BLaER1 (cell line): ENCODE measurements at regions not wholly inside any gene's neighbourhood (a gene's known extent, or its start where the extent isn't known, plus 50 kb on each side); places are given as distances from the start of the nearest gene placed in this dataset.
A peak's percentile ranks its signal among the peaks of the same experiment; 100 is the strongest.

Source experiments
- H3K27ac ChIP-seq: shearing (Covaris generic); formaldehyde crosslinking; 2 replicates; pipeline ENCODE4 v1.8.1; 2022
- H3K27me3 ChIP-seq: shearing (Covaris generic); formaldehyde crosslinking; 2 replicates; pipeline ENCODE4 v1.8.1; 2022
- H3K36me3 ChIP-seq: shearing (Covaris generic); formaldehyde crosslinking; 2 replicates; pipeline ENCODE4 v1.8.1; 2022
- H3K4me1 ChIP-seq: shearing (Covaris generic); formaldehyde crosslinking; 2 replicates; pipeline ENCODE4 v1.8.1; 2022
- H3K4me2 ChIP-seq: shearing (Covaris generic); formaldehyde crosslinking; 2 replicates; pipeline ENCODE4 v1.8.1; 2022
- H3K4me3 ChIP-seq: shearing (Covaris generic); formaldehyde crosslinking; 2 replicates; pipeline ENCODE4 v1.8.1; 2022
- H3K9ac ChIP-seq: shearing (Covaris generic); formaldehyde crosslinking; 2 replicates; pipeline ENCODE4 v1.8.1; 2022
- H3K9me3 ChIP-seq: shearing (Covaris generic); formaldehyde crosslinking; 2 replicates; pipeline ENCODE4 v1.8.1; 2022
- H4K20me1 ChIP-seq: shearing (Covaris generic); formaldehyde crosslinking; 2 replicates; pipeline ENCODE4 v1.8.1; 2022
- Cebpa-rat ChIP-seq: shearing (Covaris generic); IDR thresholded peaks from 2 replicates; pipeline ENCODE4 v1.8.1; 2022

GRCh38 chr9:135297456-135298075 is 182.0 kb upstream of the PPP1R26 start:
- Histone ChIP-seq H3K27me3 (no peaks in the 10 kb centered on the region), H3K4me2 (peak overlapping the region; percentile 55), H3K27ac (no peak overlapping the region), H3K9me3 (no peaks in the 10 kb centered on the region), H3K4me1 (peaks cover 59% of the 10 kb centered on the region), H3K9ac (no peak overlapping the region), H3K4me3 (no peak overlapping the region), H4K20me1 (no peaks in the 10 kb centered on the region), H3K36me3 (no peaks in the 10 kb centered on the region)
- TF ChIP-seq Cebpa-rat: no peak

- H3K4me2 ChIP-seq: peak overlapping the region; percentile 57
- no peaks in the 10 kb centered on the region for H3K27me3 ChIP-seq
- no peak for TF ChIP-seq Cebpa-rat
Observed at GRCh38 chr9:135299239-135299590, 180.4 kb upstream of the PPP1R26 start.

GRCh38 chr9:135299651-135300345 is 179.8 kb upstream of the PPP1R26 start:
- no peak overlapping the region for H3K27ac ChIP-seq
- no peak overlapping the region for H3K4me3 ChIP-seq
- H3K9me3 ChIP-seq: no peaks in the 10 kb centered on the region
- H3K4me1 ChIP-seq: peaks cover 68% of the 10 kb centered on the region
- H4K20me1 ChIP-seq: no peaks in the 10 kb centered on the region
- H3K36me3 ChIP-seq: no peaks in the 10 kb centered on the region
- no peaks in the 10 kb centered on the region for H3K27me3 ChIP-seq
- no peak for TF ChIP-seq Cebpa-rat
- peak overlapping the region; percentile 57 for H3K4me2 ChIP-seq
- H3K9ac ChIP-seq: no peak overlapping the region

More at GRCh38 chr9:135299239-135299590, 180.4 kb upstream of the PPP1R26 start:
- Histone ChIP-seq H3K9me3 (no peaks in the 10 kb centered on the region), H4K20me1 (no peaks in the 10 kb centered on the region), H3K27ac (no peak overlapping the region), H3K4me1 (peaks cover 68% of the 10 kb centered on the region), H3K4me3 (no peak overlapping the region), H3K9ac (no peak overlapping the region), H3K36me3 (no peaks in the 10 kb centered on the region)

GRCh38 chr9:135300346-135301141 is 179.0 kb upstream of the PPP1R26 start:
- H3K27ac ChIP-seq: no peak overlapping the region
- peaks cover 68% of the 10 kb centered on the region for H3K4me1 ChIP-seq
- no peak for TF ChIP-seq Cebpa-rat
- H4K20me1 ChIP-seq: no peaks in the 10 kb centered on the region
- H3K27me3 ChIP-seq: no peaks in the 10 kb centered on the region
- no peaks in the 10 kb centered on the region for H3K9me3 ChIP-seq
- no peak overlapping the region for H3K4me3 ChIP-seq
- peak overlapping the region; percentile 57 for H3K4me2 ChIP-seq
- H3K36me3 ChIP-seq: no peaks in the 10 kb centered on the region
- no peak overlapping the region for H3K9ac ChIP-seq

GRCh38 chr9:135301271-135302263 is 178.0 kb upstream of the PPP1R26 start:
- Histone ChIP-seq H3K36me3 (no peaks in the 10 kb centered on the region), H4K20me1 (no peaks in the 10 kb centered on the region), H3K4me3 (no peak overlapping the region), H3K9me3 (no peaks in the 10 kb centered on the region), H3K4me1 (peaks cover 65% of the 10 kb centered on the region), H3K27me3 (no peaks in the 10 kb centered on the region), H3K4me2 (peak overlapping the region; percentile 57), H3K9ac (no peak overlapping the region), H3K27ac (no peak overlapping the region)
- TF ChIP-seq Cebpa-rat: no peak

- H3K4me2 ChIP-seq: peak overlapping the region; percentile 57; the same call in 1 of the 2 replicates
- TF ChIP-seq Cebpa-rat: no peak
- no peaks in the 10 kb centered on the region for H3K9me3 ChIP-seq
- no peaks in the 10 kb centered on the region for H4K20me1 ChIP-seq
- H3K27ac ChIP-seq: no peak overlapping the region
- H3K36me3 ChIP-seq: no peaks in the 10 kb centered on the region
- H3K4me3 ChIP-seq: no peak overlapping the region
- no peak overlapping the region for H3K9ac ChIP-seq
- H3K4me1 ChIP-seq: peaks cover 55% of the 10 kb centered on the region
- no peaks in the 10 kb centered on the region for H3K27me3 ChIP-seq
Observed at GRCh38 chr9:135302329-135303279, 177.0 kb upstream of the PPP1R26 start.

GRCh38 chr9:135303280-135303647 is 176.3 kb upstream of the PPP1R26 start:
- peak overlapping the region; percentile 31; the same call in 1 of the 2 replicates for H3K4me2 ChIP-seq
- no peak overlapping the region for H3K27ac ChIP-seq
- H3K27me3 ChIP-seq: no peaks in the 10 kb centered on the region
- H3K9me3 ChIP-seq: no peaks in the 10 kb centered on the region
- H3K4me1 ChIP-seq: peaks cover 52% of the 10 kb centered on the region
- H3K9ac ChIP-seq: no peak overlapping the region
- H4K20me1 ChIP-seq: no peaks in the 10 kb centered on the region
- no peak overlapping the region for H3K4me3 ChIP-seq
- no peak for TF ChIP-seq Cebpa-rat
- no peaks in the 10 kb centered on the region for H3K36me3 ChIP-seq

- Histone ChIP-seq H4K20me1 (no peaks in the 10 kb centered on the region), H3K27me3 (no peaks in the 10 kb centered on the region), H3K9me3 (no peaks in the 10 kb centered on the region), H3K4me3 (no peak overlapping the region), H3K9ac (no peak overlapping the region), H3K4me1 (peaks cover 45% of the 10 kb centered on the region), H3K36me3 (no peaks in the 10 kb centered on the region), H3K4me2 (no peak overlapping the region), H3K27ac (no peak overlapping the region)
- TF ChIP-seq Cebpa-rat: no peak
Observed at GRCh38 chr9:135303865-135304499, 175.6 kb upstream of the PPP1R26 start.
